Neural progenitor cell (in vitro differentiated cells): ENCODE measurements at regions not wholly inside any gene's neighbourhood (a gene's known extent, or its start where the extent isn't known, plus 50 kb on each side); places are given as distances from the start of the nearest gene placed in this dataset.

Experiments
- DNase-seq: peaks from one replicate; pipeline ENCODE4 v3.0.0-alpha.2; 2016; ENCODE audit warnings: low spot score
- H2AFZ ChIP-seq: fragments of 200-600 bp; sonication (generic); replicated peaks from 2 replicates; pipeline ENCODE4 v1.6.1; 2016; ENCODE audit warnings: antibody characterized with exemption
- H3F3A ChIP-seq: fragments of 200-600 bp; sonication (generic); 2 replicates; pipeline ENCODE4 v1.6.1; 2016; ENCODE audit warnings: antibody characterized with exemption, low read depth
- H3K27ac ChIP-seq: fragments of 200-600 bp; sonication (generic); 2 replicates; pipeline ENCODE4 v1.5.1; 2016; ENCODE audit warnings: mild to moderate bottlenecking
- H3K27me3 ChIP-seq: fragments of 200-600 bp; sonication (generic); 2 replicates; pipeline ENCODE4 v1.6.1; 2016; ENCODE audit warnings: mild to moderate bottlenecking, moderate library complexity
- H3K36me3 ChIP-seq: fragments of 200-600 bp; sonication (generic); 2 replicates; pipeline ENCODE4 v1.5.1; 2016
- H3K4me1 ChIP-seq: fragments of 200-600 bp; sonication (generic); 2 replicates; pipeline ENCODE4 v1.6.1; 2016; ENCODE audit warnings: mixed run types
- H3K4me2 ChIP-seq: fragments of 200-600 bp; sonication (generic); 2 replicates; pipeline ENCODE4 v1.6.1; 2016
- H3K4me3 ChIP-seq: fragments of 200-600 bp; sonication (generic); 2 replicates; pipeline ENCODE4 v1.5.1; 2016
- H3K79me2 ChIP-seq: fragments of 200-600 bp; sonication (generic); 2 replicates; pipeline ENCODE4 v1.6.1; 2016; ENCODE audit warnings: low read depth
- H3K9ac ChIP-seq: fragments of 200-600 bp; sonication (generic); 2 replicates; pipeline ENCODE4 v1.6.1; 2016
- H3K9me3 ChIP-seq: fragments of 200-600 bp; sonication (generic); 2 replicates; pipeline ENCODE4 v1.5.1; 2016; ENCODE audit warnings: low read depth
- H4K20me1 ChIP-seq: fragments of 200-600 bp; sonication (generic); 2 replicates; pipeline ENCODE4 v1.6.1; 2016; ENCODE audit warnings: low read depth
- H3K27ac Mint-ChIP-seq: 3 replicates; pipeline ENCODE4 v1.8.0; 2021; ENCODE audit warnings: mixed read lengths
- H3K27me3 Mint-ChIP-seq: 2 replicates; pipeline ENCODE4 v1.8.0; 2022; ENCODE audit warnings: low read depth, mild to moderate bottlenecking, inconsistent platforms, moderate library complexity, mixed read lengths; ENCODE audit not compliant: insufficient read depth
- H3K36me3 Mint-ChIP-seq: 3 replicates; pipeline ENCODE4 v1.8.0; 2021; ENCODE audit warnings: mixed read lengths
- H3K4me1 Mint-ChIP-seq: 3 replicates; pipeline ENCODE4 v1.8.0; 2021; ENCODE audit warnings: mixed read lengths
- H3K4me3 Mint-ChIP-seq: 3 replicates; pipeline ENCODE4 v1.8.0; 2021; ENCODE audit warnings: mild to moderate bottlenecking, moderate library complexity, mixed read lengths
- H3K9me3 Mint-ChIP-seq: 3 replicates; pipeline ENCODE4 v1.8.0; 2020; ENCODE audit warnings: mixed read lengths
- CTCF ChIP-seq: fragments of 200-600 bp; sonication (generic); IDR thresholded peaks from 2 replicates; pipeline ENCODE4 v1.5.1; 2017; ENCODE audit warnings: antibody characterized with exemption, mild to moderate bottlenecking
- EZH2 ChIP-seq: fragments of 200-600 bp; sonication (generic); IDR thresholded peaks from 2 replicates; pipeline ENCODE4 v1.6.1; 2017; ENCODE audit warnings: antibody characterized with exemption, mild to moderate bottlenecking, moderate library complexity
- EZH2phosphoT487 ChIP-seq: fragments of 200-600 bp; sonication (generic); IDR thresholded peaks from 2 replicates; pipeline ENCODE4 v1.6.1; 2017; ENCODE audit warnings: antibody characterized with exemption

GRCh38 chr13:75946536-75947284, 310.6 kb downstream of the LMO7 start:
- Mint-ChIP-seq H3K36me3 (no peaks in the 10 kb centered on the region), H3K27me3 (no peaks in the 10 kb centered on the region), H3K9me3 (no peaks in the 10 kb centered on the region), H3K4me1 (no peaks in the 10 kb centered on the region), H3K4me3 (no peak overlapping the region), H3K27ac (no peak overlapping the region)
- Histone ChIP-seq H3K36me3 (no peaks in the 10 kb centered on the region), H4K20me1 (no peaks in the 10 kb centered on the region), H3K79me2 (no peaks in the 10 kb centered on the region), H3K4me1 (no peaks in the 10 kb centered on the region), H3K27me3 (no peaks in the 10 kb centered on the region), H3K27ac (no peak overlapping the region), H3K4me3 (no peak overlapping the region), H3K9ac (no peak overlapping the region), H3K9me3 (no peaks in the 10 kb centered on the region), H3K4me2 (no peak overlapping the region), H3F3A (no peaks in the 10 kb centered on the region), H2AFZ (no peak overlapping the region)
- no peak for TF ChIP-seq CTCF
- no peak for TF ChIP-seq EZH2phosphoT487
- TF ChIP-seq EZH2, result no peak
- no peak for DNase-seq

- DNase-seq, result no peak
- H3K27ac ChIP-seq, result no peak overlapping the region
- H3K4me3 ChIP-seq, result no peak overlapping the region
- H3K9ac ChIP-seq, result no peak overlapping the region
- no peak overlapping the region for H2AFZ ChIP-seq
- no peaks in the 10 kb centered on the region for H3K36me3 ChIP-seq
- H3K27me3 ChIP-seq, result no peaks in the 10 kb centered on the region
- H3K4me1 ChIP-seq, result no peaks in the 10 kb centered on the region
- no peak overlapping the region for H3K4me2 ChIP-seq
- no peak overlapping the region for H3K4me3 Mint-ChIP-seq
- no peaks in the 10 kb centered on the region for H3K9me3 Mint-ChIP-seq
- H3K27ac Mint-ChIP-seq, result no peak overlapping the region
- H3K27me3 Mint-ChIP-seq, result no peaks in the 10 kb centered on the region
- no peaks in the 10 kb centered on the region for H4K20me1 ChIP-seq
- H3K9me3 ChIP-seq, result no peaks in the 10 kb centered on the region
- no peaks in the 10 kb centered on the region for H3F3A ChIP-seq
- no peak for TF ChIP-seq EZH2
- no peak for TF ChIP-seq EZH2phosphoT487
- no peak for TF ChIP-seq CTCF
- H3K79me2 ChIP-seq, result no peaks in the 10 kb centered on the region
- no peaks in the 10 kb centered on the region for H3K4me1 Mint-ChIP-seq
- no peaks in the 10 kb centered on the region for H3K36me3 Mint-ChIP-seq
Observed at GRCh38 chr13:75945841-75946482, 309.8 kb downstream of the LMO7 start.

GRCh38 chr13:75938811-75939560, 302.9 kb downstream of the LMO7 start:
- Histone ChIP-seq H3K4me3 (no peak overlapping the region), H3K27ac (no peak overlapping the region), H2AFZ (no peak overlapping the region), H3K27me3 (no peaks in the 10 kb centered on the region), H3K4me1 (no peaks in the 10 kb centered on the region), H3K4me2 (no peak overlapping the region), H3K9me3 (no peaks in the 10 kb centered on the region), H3K36me3 (no peaks in the 10 kb centered on the region), H3K79me2 (no peaks in the 10 kb centered on the region), H3K9ac (no peak overlapping the region), H4K20me1 (no peaks in the 10 kb centered on the region), H3F3A (no peaks in the 10 kb centered on the region)
- Mint-ChIP-seq H3K4me1 (peaks cover 7% of the 10 kb centered on the region), H3K36me3 (no peaks in the 10 kb centered on the region), H3K27me3 (no peaks in the 10 kb centered on the region), H3K4me3 (no peak overlapping the region), H3K27ac (no peak overlapping the region), H3K9me3 (peaks cover 3% of the 10 kb centered on the region)
- TF ChIP-seq EZH2phosphoT487 (no peak), EZH2 (no peak), CTCF (no peak)
- no peak for DNase-seq
